SIG-M5 treated with dmso at 0.1 percent for 504 hours (cell line): ENCODE measurements at regions not wholly inside any gene's neighbourhood (a gene's known extent, or its start where the extent isn't known, plus 50 kb on each side); places are given as distances from the start of the nearest gene placed in this dataset.
"Not testable (repeated sequence)": the region's sequence is repeated elsewhere in the genome, so short reads cannot be mapped to it uniquely, and the experiment has no call there.

Source experiments
- DNase-seq: peaks from one replicate; lab custom pipeline; 2025; ENCODE audit not compliant: unreplicated experiment; lab: John Stamatoyannopoulos, UW

DNA sequence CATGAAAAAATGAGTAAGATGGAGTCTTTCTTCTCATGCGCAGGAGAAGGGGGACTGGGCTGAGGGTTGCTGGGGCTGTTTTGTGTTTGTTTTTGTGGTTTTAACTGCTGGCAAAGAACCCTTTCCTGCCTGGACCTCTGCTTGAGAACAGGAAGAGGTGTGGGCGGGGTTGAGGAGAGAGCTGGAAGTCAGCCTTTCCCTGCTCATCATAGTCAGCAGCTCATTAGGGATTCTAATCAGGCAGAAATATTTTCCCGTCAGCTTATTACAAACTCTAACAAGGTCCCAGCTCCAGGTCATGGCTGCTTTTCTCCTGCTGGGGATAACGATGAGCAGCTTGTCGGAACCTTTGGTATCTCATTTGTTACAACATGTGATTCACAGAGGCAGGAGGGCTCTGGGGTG lies 185.0 kb upstream of the NRXN3 start:
- DNase-seq: no peak

- DNase-seq: no peak
Observed at GRCh38 chr14:77986773-77987172, 183.4 kb upstream of the NRXN3 start.

DNA sequence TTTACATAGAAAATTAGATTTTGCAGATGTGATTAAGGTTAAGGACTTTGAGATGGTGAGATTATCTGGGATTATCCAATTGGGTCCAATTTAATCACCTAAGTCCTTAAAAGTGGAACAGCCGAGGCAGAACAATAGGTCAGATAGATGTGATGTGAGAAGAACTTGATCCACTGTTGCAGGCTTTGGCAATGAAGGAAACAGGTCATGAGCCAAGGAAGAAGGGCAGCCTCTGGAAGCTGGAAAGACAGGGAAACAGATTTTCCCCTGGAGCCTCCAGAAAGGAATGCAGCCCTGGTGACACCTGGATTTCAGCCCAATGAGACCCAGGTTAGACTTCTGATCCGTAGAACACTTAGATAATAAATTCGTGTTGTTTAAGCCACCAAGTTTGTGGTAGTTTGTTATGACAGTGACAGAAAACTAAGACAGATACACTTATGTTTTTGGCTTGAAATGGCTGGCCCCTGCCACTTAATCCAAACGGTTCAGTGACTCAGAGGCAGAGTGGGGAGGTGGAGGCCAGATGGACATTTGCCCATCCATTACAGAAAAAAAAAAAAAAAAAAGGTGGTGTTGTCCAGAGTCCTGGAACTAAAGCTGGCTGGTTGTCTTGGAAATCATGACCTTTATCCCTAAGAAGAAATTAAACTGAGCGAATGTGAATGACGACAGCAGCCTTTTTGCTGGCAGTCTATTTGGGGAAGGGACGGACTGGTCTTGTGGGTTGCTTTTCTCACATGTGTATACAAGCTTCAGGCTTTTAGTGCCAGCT lies 181.9 kb upstream of the NRXN3 start:
- DNase-seq: no peak

GRCh38 chr14:77988970-77989369 lies 181.2 kb upstream of the NRXN3 start:
- DNase-seq: no peak

GRCh38 chr14:77989441-77989991 lies 180.7 kb upstream of the NRXN3 start:
- DNase-seq: no peak

GRCh38 chr14:77990337-77990736 lies 179.8 kb upstream of the NRXN3 start:
- no peak for DNase-seq

GRCh38 chr14:77991128-77991772 lies 178.9 kb upstream of the NRXN3 start:
- no peak for DNase-seq

DNA sequence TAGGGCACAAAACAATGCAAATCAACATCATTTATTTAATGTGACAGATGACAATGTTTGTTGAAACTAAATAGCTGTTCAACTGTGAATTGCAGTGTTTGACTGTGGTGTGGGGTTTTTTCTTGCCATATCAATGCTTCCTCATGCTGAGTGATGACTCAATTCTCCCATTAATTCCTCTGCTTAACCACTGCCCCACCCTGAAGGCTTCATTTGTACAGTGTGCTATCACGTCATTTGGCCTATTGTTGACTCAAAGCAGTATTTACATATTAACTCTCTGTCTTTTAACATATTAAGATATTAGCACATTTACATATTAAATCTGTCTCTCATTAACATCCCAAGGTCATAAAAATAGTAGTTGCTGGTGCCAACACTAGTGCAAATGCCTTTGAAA lies 164.8 kb upstream of the NRXN3 start:
- peak; percentile 74 for DNase-seq

GRCh38 chr14:78007160-78007559 lies 163.0 kb upstream of the NRXN3 start:
- no peak for DNase-seq

DNA sequence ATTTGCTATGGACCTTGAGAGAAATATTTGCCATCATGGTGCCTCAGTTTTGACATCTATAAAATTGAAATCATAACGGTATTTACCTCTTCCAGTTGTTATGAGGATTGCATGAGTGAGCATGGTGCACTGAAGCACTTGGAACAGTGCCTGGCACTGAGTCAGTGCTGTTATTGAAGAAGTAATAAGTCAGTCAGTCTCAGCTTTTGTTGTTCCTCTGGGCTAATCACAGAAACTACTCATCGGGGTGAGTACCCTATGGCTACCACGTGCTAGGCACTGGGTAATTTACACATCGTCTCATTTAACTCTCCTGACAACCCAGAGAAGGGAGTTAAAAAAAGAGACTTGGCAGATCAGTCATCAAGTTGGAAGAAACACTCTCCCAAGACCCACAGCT lies 159.5 kb upstream of the NRXN3 start:
- DNase-seq: no peak

DNA sequence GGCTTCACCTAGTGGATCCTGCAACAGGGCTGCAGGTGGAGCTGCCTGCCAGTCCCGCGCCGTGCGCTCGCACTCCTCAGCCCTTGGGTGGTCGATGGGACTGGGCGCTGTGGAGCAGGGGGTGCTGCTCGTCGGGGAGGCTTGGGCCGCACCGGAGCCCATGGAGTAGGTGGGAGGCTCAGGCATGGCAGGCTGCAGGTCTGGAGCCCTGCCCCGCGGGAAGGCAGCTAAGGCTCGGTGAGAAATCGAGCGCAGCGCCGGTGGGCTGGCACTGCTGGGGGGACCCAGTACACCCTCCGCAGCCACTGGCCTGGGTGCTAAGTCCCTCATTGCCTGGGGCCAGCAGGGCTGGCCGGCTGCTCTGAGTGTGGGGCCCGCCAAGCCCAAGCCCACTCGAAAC lies 156.3 kb upstream of the NRXN3 start:
- DNase-seq: not testable (repeated sequence)

- DNase-seq: no peak
Observed at GRCh38 chr14:78016532-78016931, 153.6 kb upstream of the NRXN3 start.

DNA sequence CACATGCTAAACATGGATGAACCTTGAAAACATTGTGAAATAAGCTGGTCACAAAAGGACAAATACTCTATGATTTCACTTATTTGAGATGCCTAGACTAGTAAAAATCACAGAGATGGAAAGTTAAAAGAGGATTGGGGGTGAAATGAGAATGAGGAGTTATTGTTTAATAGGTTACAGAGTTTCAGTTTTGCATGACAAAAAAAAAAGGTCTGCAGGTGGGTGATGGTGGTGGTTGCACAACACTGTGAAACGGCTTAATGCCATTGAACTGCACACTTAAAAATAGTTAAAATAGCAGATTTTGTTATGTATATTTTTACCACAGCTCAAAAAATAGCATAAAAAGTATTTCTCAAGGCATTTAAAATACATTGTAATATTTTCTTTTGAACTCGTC lies 151.9 kb upstream of the NRXN3 start:
- DNase-seq: no peak

GRCh38 chr14:78022059-78022458 lies 148.1 kb upstream of the NRXN3 start:
- DNase-seq: peak; percentile 64

- DNase-seq: no peak
Observed at GRCh38 chr14:78023112-78023511, 147.1 kb upstream of the NRXN3 start.

DNA sequence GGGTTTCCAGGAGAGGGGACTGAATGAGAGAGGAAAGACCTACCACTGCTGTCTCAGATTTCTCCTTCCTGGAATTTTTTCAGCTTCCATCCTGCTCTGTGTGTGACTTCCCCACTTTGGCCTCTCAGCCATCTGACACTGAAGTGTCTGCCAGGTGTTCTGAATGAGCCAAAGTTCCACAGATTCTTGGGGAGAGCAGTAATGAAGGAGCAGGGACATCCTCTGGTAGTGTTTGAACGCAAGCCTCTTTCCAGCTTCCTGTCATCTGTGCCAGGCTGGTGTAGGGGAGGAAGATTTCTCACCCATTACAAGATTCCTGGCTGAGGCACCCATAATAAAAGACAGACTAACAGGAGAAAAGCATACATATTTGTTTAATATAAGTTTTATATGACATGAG lies 141.7 kb upstream of the NRXN3 start:
- DNase-seq: no peak

DNA sequence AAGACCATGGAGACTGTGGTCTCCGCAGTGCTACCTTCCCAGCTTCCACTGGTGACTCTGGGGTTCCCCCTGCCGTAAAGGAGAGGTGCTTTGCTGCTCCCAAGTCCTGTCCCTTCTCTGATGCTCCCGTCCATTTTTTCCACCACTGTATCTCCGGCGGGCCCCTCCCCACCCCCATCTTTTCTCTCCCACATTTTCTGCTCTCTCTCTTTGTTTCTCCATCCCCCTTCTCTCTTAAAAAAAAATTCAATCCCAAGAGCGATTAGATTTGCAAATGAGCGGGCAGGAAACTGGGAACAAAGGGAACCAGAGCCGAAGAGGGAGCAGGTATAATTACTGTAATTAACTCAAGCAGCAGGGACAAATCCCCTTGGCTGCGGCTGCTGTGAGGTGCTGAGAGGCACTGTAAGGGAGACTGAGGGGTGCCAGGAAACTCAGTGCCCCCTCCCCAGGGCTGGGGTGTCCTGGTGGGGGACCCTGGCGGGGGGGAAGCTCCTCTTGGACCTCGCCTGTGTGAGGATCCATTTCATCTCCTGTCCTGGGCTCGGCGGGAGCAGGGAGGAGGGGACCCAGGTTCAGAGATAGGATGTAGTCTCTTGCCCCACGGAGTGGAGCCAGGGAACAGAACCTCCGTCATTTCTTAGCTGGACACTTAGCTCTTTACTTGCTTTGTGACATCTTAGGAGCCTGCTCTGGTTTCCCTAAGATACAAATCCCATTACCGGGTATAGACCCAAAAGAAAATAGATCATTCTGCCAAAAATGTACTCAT lies 140.4 kb upstream of the NRXN3 start:
- DNase-seq: no peak

- DNase-seq: no peak
Observed at GRCh38 chr14:78043349-78043748, 126.8 kb upstream of the NRXN3 start.

- no peak for DNase-seq
Observed at GRCh38 chr14:78048120-78048519, 122.1 kb upstream of the NRXN3 start.

GRCh38 chr14:78056890-78057289 lies 113.3 kb upstream of the NRXN3 start:
- DNase-seq: not testable (repeated sequence)

DNA sequence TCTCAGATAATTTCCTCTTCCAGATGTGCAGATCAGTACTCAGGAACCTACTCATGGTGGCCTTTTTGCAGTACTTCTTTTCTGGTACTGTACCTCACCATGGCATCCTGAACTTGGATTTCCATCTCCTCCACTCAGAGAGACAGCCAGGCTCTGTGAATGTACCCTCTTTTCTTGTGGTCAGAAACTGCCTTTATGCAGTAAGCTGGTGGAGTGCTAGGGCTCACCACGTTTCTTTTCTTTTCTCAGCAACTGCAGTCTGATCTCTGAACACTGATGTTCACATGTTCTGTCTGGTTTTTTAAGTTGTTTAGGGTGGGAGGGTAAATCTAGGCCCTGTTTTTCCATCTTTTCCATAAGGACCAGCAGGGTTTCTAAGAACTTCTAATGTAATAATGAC lies 99.8 kb upstream of the NRXN3 start:
- no peak for DNase-seq
